ENCODE measurements at regions not wholly inside any gene's neighbourhood (a gene's known extent, or its start where the extent isn't known, plus 50 kb on each side); places are given as distances from the start of the nearest gene placed in this dataset.

DNA sequence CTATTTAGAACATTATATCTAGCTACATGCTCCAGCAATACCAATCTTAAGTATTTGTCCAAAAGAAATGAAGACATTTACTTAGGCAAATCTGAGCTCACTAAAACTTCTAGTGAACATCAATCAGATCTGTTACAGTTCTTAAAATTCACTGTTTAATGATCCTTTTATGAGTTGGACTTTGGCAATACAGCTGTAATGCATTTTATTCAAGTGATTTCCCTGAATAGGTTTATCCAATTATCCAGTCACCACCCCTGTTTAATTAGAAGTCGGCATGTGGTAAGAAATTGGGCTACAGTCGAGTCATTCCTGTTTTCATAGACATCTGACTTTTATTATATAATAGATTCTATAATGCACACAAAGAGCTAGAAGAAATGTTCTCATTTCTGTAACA is 1029.0 kb upstream of the TENM4 start:
- H3K27ac Mint-ChIP-seq: no peak overlapping the region
- POLR2A ChIA-PET: no interaction called here
- CTCF ChIA-PET: no interaction called here
- H3K36me3 ChIP-seq (ENCODE audit: insufficient read depth, low read length): no peaks in the 10 kb centered on the region
- no peak overlapping the region for H3K4me3 ChIP-seq (ENCODE audit: low read length)
- TF ChIP-seq, protein P1, sequence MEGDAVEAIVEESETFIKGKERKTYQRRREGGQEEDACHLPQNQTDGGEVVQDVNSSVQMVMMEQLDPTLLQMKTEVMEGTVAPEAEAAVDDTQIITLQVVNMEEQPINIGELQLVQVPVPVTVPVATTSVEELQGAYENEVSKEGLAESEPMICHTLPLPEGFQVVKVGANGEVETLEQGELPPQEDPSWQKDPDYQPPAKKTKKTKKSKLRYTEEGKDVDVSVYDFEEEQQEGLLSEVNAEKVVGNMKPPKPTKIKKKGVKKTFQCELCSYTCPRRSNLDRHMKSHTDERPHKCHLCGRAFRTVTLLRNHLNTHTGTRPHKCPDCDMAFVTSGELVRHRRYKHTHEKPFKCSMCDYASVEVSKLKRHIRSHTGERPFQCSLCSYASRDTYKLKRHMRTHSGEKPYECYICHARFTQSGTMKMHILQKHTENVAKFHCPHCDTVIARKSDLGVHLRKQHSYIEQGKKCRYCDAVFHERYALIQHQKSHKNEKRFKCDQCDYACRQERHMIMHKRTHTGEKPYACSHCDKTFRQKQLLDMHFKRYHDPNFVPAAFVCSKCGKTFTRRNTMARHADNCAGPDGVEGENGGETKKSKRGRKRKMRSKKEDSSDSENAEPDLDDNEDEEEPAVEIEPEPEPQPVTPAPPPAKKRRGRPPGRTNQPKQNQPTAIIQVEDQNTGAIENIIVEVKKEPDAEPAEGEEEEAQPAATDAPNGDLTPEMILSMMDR (IDR thresholded peaks at IDR 0.05): no peak
- H3K4me1 Mint-ChIP-seq (ENCODE audit: low read depth): no peaks in the 10 kb centered on the region
- peaks cover 0 to 4% of the 10 kb centered on the region in 2 experiments for H3K9me3 ChIP-seq (ENCODE audit: control insufficient read depth in 1 of 2, insufficient read depth in 1 of 2, low read length in 2 of 2)
- peaks cover 24% of the 10 kb centered on the region for H3K9me3 Mint-ChIP-seq
- H3K27me3 ChIP-seq (ENCODE audit: control insufficient read depth in 1 of 2, insufficient read depth in 2 of 2, low read length in 2 of 2): no peaks in the 10 kb centered on the region
- H3K4me1 ChIP-seq (ENCODE audit: insufficient read depth, low read length): no peaks in the 10 kb centered on the region
- DNase-seq: no peak
- H3K27me3 Mint-ChIP-seq: no peaks in the 10 kb centered on the region
- ATAC-seq (ENCODE audit: poor library complexity): no peak
- no peaks in the 10 kb centered on the region for H3K36me3 Mint-ChIP-seq (ENCODE audit: low read depth)
- H3K27ac ChIP-seq (ENCODE audit: low read depth in 1 of 2, low read length in 2 of 2): no peak overlapping the region
- no peak overlapping the region for H3K4me3 Mint-ChIP-seq
- intact Hi-C loops (cut with DNase I, micrococcal nuclease): no loop called here

DNA sequence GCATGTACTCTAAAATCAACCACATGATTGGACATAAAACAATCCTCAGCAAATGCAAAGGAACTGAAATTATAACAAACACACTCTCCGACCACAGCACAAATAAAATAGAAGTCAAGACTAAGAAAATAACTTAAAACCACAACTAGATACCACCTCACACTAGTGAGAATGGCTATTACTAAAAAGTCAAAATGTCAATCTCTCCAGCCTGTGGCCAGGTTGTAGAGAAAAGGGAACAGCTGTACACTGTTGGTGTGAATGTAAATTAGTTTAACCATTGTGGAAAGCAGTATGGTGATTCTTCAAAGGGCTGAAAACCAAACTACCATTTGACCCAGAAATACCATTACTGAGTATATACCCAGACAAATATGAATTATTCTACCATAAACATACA is 1025.7 kb upstream of the TENM4 start:
- no peak overlapping the region for H3K27ac ChIP-seq (ENCODE audit: low read depth in 1 of 2, low read length in 2 of 2)
- Mint-ChIP-seq H3K9me3 (peaks cover 23% of the 10 kb centered on the region), H3K36me3 (ENCODE audit: low read depth) (no peaks in the 10 kb centered on the region), H3K4me1 (ENCODE audit: low read depth) (no peaks in the 10 kb centered on the region), H3K27me3 (no peaks in the 10 kb centered on the region), H3K27ac (no peak overlapping the region), H3K4me3 (no peak overlapping the region)
- DNase-seq (no peak), ATAC-seq (ENCODE audit: poor library complexity) (no peak)
- no peaks in the 10 kb centered on the region for H3K36me3 ChIP-seq (ENCODE audit: insufficient read depth, low read length)
- intact Hi-C loops (cut with DNase I, micrococcal nuclease): no loop called here
- POLR2A ChIA-PET: no interaction called here
- no peaks in the 10 kb centered on the region for H3K27me3 ChIP-seq (ENCODE audit: control insufficient read depth in 1 of 2, insufficient read depth in 2 of 2, low read length in 2 of 2)
- peaks cover 7 to 23% of the 10 kb centered on the region in 2 experiments for H3K9me3 ChIP-seq (ENCODE audit: control insufficient read depth in 1 of 2, insufficient read depth in 1 of 2, low read length in 2 of 2)
- no peaks in the 10 kb centered on the region for H3K4me1 ChIP-seq (ENCODE audit: insufficient read depth, low read length)
- H3K4me3 ChIP-seq (ENCODE audit: low read length): no peak overlapping the region
- TF ChIP-seq, protein P1 (IDR thresholded peaks at IDR 0.05): no peak
- CTCF ChIA-PET: no interaction called here

DNA sequence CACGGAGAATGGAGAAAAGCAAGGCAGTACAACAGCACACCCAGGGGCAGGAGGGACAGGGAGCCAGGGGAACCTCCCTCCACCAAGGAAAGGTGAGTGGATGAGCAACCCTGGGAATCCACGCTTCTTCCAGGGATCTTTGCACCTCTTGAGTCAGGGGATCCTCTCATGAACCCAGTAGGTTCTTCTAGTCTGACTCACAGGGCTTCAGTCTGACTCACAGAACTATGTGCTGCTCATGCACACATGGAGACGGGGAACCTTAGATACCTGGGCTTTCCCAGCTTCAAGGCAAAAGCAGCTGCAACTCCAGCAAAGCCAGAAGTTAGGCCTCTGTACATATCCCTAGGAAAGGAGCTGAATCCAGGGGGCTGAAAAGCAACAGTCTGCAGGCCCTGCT is 1021.4 kb upstream of the TENM4 start:
- Histone ChIP-seq H3K36me3 (ENCODE audit: insufficient read depth, low read length) (no peaks in the 10 kb centered on the region), H3K27me3 (ENCODE audit: control insufficient read depth in 1 of 2, insufficient read depth in 2 of 2, low read length in 2 of 2) (no peaks in the 10 kb centered on the region), H3K9me3 (ENCODE audit: control insufficient read depth in 1 of 2, insufficient read depth in 1 of 2, low read length in 2 of 2) (peaks cover 7 to 23% of the 10 kb centered on the region in 2 experiments), H3K4me3 (ENCODE audit: low read length) (no peak overlapping the region), H3K4me1 (ENCODE audit: insufficient read depth, low read length) (no peaks in the 10 kb centered on the region), H3K27ac (ENCODE audit: low read depth in 1 of 2, low read length in 2 of 2) (no peak overlapping the region)
- Mint-ChIP-seq H3K4me3 (no peak overlapping the region), H3K36me3 (ENCODE audit: low read depth) (no peaks in the 10 kb centered on the region), H3K27me3 (no peaks in the 10 kb centered on the region), H3K9me3 (peaks cover 21% of the 10 kb centered on the region), H3K27ac (no peak overlapping the region), H3K4me1 (ENCODE audit: low read depth) (no peaks in the 10 kb centered on the region)
- intact Hi-C loops (cut with DNase I, micrococcal nuclease): no loop called here
- CTCF ChIA-PET: no interaction called here
- POLR2A ChIA-PET: no interaction called here
- no peak for DNase-seq
- ATAC-seq (ENCODE audit: poor library complexity): no peak
- TF ChIP-seq, protein P1 (IDR thresholded peaks at IDR 0.05): no peak

All from CD4-positive, alpha-beta T cell (primary cell).